ENCODE measurements at regions not wholly inside any gene's neighbourhood (a gene's known extent, or its start where the extent isn't known, plus 50 kb on each side); places are given as distances from the start of the nearest gene placed in this dataset.

- TF ChIP-seq CTCF (IDR thresholded peaks at IDR 0.05) (no peak), ZFX (IDR thresholded peaks at IDR 0.05; ENCODE audit: borderline replicate concordance) (no peak)
- no peak overlapping the region for H3K27ac ChIP-seq
Measured at GRCh38 chr1:104765085-104765484, 1015.4 kb downstream of the AMY1C start.

GRCh38 chr1:104768466-104768865 lies 1018.8 kb downstream of the AMY1C start:
- no peak for TF ChIP-seq ZFX (IDR thresholded peaks at IDR 0.05; ENCODE audit: borderline replicate concordance)
- TF ChIP-seq CTCF (IDR thresholded peaks at IDR 0.05): no peak
- H3K27ac ChIP-seq: no peak overlapping the region

GRCh38 chr1:104780470-104781078 lies 1030.9 kb downstream of the AMY1C start:
- H3K27ac ChIP-seq: peak overlapping the region; percentile 45
- no peak for TF ChIP-seq ZFX (IDR thresholded peaks at IDR 0.05; ENCODE audit: borderline replicate concordance)
- TF ChIP-seq CTCF (IDR thresholded peaks at IDR 0.05): peak; percentile 88

GRCh38 chr1:104785575-104786187 lies 1036.0 kb downstream of the AMY1C start:
- no peak overlapping the region for H3K27ac ChIP-seq
- TF ChIP-seq ZFX (IDR thresholded peaks at IDR 0.05; ENCODE audit: borderline replicate concordance) (no peak), CTCF (IDR thresholded peaks at IDR 0.05) (no peak)

DNA sequence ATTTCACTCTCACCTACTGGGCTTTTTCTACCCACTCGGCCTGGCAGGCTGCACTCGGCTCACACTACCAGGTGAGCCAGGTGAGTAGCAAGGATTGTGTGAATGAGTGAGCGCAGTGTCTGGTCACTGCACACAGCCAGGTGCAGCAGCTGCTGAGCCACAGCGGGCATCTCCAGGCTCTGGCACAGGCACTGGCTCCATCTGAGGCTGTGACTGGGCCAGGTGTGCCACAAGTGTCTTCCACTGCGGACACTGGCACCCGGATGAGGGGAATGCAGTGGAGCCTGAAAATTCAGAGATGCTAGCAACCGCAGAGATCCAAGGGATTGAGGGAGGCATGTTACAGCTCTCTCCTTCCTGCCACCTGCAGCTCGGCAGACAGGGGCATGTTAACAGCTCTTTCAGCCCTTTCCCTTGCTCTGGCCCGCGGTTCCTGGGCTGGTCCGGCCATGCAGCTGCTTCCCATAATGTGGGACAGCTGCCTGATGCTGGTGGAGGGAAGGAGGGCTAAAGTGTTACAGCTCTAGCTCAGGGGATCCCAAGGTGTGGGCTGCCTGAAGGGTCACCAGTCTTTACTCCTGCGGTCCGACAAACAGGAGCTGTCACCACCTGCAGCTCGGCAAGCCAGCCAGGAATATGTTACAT lies 1038.3 kb downstream of the AMY1C start:
- no peak overlapping the region for H3K27ac ChIP-seq
- TF ChIP-seq ZFX (IDR thresholded peaks at IDR 0.05; ENCODE audit: borderline replicate concordance) (no peak), CTCF (IDR thresholded peaks at IDR 0.05) (no peak)

DNA sequence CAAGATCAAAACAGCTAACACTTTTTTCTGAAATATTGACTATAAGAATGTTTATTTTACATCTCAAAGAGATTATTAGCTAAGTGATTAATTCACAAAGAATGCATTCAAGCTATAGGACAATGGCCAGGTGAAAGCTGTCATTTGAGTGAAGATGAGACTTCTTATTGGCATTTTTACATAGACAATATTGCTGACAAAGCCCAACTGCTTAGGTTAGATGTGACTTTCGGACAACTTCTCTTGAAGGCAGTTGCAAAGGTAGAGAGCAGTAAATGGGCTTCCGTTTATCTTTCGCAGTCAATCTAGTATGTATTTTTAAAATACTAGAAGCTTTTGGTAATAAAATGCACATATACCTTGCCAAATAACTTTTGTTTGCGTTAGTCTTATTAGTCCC lies 1041.3 kb downstream of the AMY1C start:
- TF ChIP-seq CTCF (IDR thresholded peaks at IDR 0.05) (no peak), ZFX (IDR thresholded peaks at IDR 0.05; ENCODE audit: borderline replicate concordance) (no peak)
- H3K27ac ChIP-seq: no peak overlapping the region

DNA sequence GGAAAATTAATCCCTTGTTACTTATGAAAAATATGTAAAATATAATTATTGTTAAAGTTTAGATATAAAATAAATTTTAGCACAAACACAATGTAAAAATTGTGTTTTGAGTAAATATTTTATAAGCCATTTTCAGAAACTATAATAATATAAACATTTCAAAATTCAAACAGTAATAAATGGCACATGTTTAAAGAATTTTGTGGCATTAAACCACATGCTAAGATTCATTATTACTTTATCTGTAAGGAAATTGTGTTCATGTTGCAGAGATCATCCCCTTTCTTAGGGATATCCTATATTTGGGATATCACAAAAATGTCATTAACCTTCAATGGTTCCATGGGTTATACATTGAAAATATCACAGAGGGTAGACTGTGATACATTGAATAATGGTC lies 1044.3 kb downstream of the AMY1C start:
- H3K27ac ChIP-seq: no peak overlapping the region
- TF ChIP-seq ZFX (IDR thresholded peaks at IDR 0.05; ENCODE audit: borderline replicate concordance): no peak
- TF ChIP-seq CTCF (IDR thresholded peaks at IDR 0.05): no peak
